ENCODE measurements at regions not wholly inside any gene's neighbourhood (a gene's known extent, or its start where the extent isn't known, plus 50 kb on each side); places are given as distances from the start of the nearest gene placed in this dataset.

GRCh38 chr10:64148607-64149006, 627.4 kb downstream of the REEP3 start:
- Histone ChIP-seq H3K27ac (no peak overlapping the region), H3K4me3 (no peak overlapping the region)
- no peak for TF ChIP-seq CTCF (IDR thresholded peaks at IDR 0.05)
- no peak for DNase-seq (ENCODE audit: low spot score)

- no peak for DNase-seq (ENCODE audit: low spot score)
- Histone ChIP-seq H3K27ac (no peak overlapping the region), H3K4me3 (no peak overlapping the region)
- TF ChIP-seq CTCF (IDR thresholded peaks at IDR 0.05), result no peak
These were observed 635.0 kb downstream of the REEP3 start for GRCh38 chr10:64156166-64156565.

GRCh38 chr10:64158551-64158950, 637.4 kb downstream of the REEP3 start:
- no peak for DNase-seq (ENCODE audit: low spot score)
- Histone ChIP-seq H3K4me3 (no peak overlapping the region), H3K27ac (no peak overlapping the region)
- TF ChIP-seq CTCF (IDR thresholded peaks at IDR 0.05), result no peak

DNA sequence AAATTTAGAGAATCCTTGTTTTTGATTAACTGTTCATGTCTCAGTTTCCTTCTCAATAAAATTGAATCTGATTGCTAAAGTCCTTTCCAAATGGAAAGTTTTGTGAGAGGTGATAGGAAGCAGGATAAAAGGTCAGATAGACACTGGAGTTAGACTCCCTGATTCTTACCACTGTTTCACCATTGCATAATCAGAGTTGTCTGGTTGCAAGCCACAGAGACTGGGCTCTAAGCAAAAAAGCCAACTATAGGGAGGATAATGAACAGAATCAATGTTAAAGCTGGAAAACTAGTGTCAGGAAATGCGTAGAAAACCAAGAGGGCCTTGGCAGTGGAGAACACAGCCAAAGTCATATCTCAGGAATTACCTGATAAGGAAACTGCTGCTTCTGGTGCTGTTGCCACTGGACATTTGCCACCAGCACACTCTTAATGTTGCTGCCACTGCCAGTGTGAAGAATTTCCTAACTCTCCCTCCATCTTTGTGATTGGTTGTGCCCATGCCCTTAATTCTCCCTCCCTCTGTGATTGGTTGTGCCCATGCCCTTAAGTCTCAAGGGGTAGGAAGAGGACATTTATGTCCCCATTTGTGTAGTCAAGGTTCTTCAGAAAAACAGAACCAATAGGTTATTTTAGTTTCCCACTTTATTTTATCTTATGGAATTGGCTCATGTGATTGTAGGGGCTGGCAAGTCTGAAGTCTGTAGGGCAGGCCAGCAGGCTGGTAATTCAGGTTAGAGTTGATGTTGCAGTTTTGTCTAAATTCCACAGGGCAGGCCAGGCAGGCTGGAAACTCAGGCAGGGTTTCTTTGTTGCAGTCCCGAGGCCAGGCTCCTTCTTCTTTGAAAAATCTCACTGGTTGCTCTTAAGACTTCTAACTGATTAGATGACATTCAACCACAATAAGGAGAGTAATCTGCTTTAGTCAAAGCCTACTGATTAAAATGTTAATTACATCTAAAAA, 639.0 kb downstream of the REEP3 start:
- no peak for TF ChIP-seq CTCF (IDR thresholded peaks at IDR 0.05)
- H3K27ac ChIP-seq, result peak overlapping the region in 1 of 2 donors; percentile 7
- DNase-seq (ENCODE audit: low spot score), result no peak
- H3K4me3 ChIP-seq, result no peak overlapping the region

DNA sequence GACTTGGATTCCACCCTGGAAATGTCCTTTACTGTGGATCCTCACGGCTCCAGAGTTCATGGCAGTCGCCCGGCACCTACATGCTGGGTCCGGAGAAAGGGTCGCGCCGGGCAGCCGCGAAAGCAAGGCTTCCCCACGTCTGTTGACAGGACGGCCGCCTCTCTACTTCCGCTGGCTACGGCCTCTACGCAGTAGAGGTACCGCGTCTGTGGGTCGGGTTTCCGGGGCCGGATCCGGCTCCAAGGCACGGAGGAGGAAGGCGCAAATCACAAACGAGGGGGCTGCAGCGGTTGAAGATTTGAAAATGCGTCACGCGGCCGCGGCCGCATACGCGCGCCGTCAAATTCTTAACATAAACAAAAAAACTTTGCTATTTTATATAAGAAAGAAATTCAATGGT, 649.6 kb downstream of the REEP3 start:
- no peak overlapping the region for H3K27ac ChIP-seq
- DNase-seq (ENCODE audit: low spot score), result no peak
- TF ChIP-seq CTCF (IDR thresholded peaks at IDR 0.05), result no peak
- no peak overlapping the region for H3K4me3 ChIP-seq

- TF ChIP-seq CTCF (IDR thresholded peaks at IDR 0.05), result no peak
These were observed 652.6 kb downstream of the REEP3 start for GRCh38 chr10:64173826-64174225.

More at GRCh38 chr10:64173826-64174225, 652.6 kb downstream of the REEP3 start:
- H3K4me3 ChIP-seq, result no peak overlapping the region
- no peak for DNase-seq (ENCODE audit: low spot score)
- H3K27ac ChIP-seq, result no peak overlapping the region

Measured in coronary artery (tissue), 2 donors.